ENCODE measurements at regions not wholly inside any gene's neighbourhood (a gene's known extent, or its start where the extent isn't known, plus 50 kb on each side); places are given as distances from the start of the nearest gene placed in this dataset.

DNA sequence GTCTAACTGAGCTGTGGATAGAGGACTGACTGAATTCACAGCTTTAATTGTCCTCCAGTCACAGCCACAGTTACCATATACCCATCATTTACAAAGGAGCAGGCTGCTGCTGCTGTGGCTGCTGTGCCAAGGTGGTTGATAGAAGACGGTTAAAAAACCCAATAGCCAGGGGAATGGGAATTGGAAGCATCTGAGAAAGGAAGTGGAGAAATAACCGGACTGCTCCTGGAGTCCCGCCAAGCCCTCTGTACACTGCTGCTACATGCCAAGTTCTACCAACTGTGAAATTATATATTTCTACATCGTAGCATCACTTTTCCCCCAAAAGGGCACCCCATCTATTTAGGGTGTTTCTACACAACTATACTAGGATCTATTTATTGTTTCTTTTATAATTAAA is 279.7 kb upstream of the ARX start:
- no peaks in the 10 kb centered on the region for H3K4me1 ChIP-seq (ENCODE audit: insufficient read depth, low read length)
- H3K9me3 ChIP-seq (ENCODE audit: low read depth, low read length), result no peaks in the 10 kb centered on the region
- H3K79me2 ChIP-seq (ENCODE audit: insufficient read depth, low read length), result no peaks in the 10 kb centered on the region
- H3K4me2 ChIP-seq (ENCODE audit: insufficient read depth, low read length), result no peak overlapping the region
- DNase-seq (ENCODE audit: insufficient read length, low spot score, missing footprints), result no peak
- H2AFZ ChIP-seq (ENCODE audit: low read length), result no peak overlapping the region
- no peak for TF ChIP-seq CTCF (IDR thresholded peaks at IDR 0.05; ENCODE audit: extremely low read depth, low read depth, low read length)
- H4K20me1 ChIP-seq (ENCODE audit: insufficient read depth, low read length), result no peaks in the 10 kb centered on the region
- no peaks in the 10 kb centered on the region for H3K36me3 ChIP-seq (ENCODE audit: insufficient read depth, low read length)
- H3K4me3 ChIP-seq (ENCODE audit: insufficient read depth, low read length), result no peak overlapping the region
- H3K27me3 ChIP-seq (ENCODE audit: insufficient read depth, low read length), result no peaks in the 10 kb centered on the region
- H3K27ac ChIP-seq (ENCODE audit: low read depth, low read length), result no peak overlapping the region

DNA sequence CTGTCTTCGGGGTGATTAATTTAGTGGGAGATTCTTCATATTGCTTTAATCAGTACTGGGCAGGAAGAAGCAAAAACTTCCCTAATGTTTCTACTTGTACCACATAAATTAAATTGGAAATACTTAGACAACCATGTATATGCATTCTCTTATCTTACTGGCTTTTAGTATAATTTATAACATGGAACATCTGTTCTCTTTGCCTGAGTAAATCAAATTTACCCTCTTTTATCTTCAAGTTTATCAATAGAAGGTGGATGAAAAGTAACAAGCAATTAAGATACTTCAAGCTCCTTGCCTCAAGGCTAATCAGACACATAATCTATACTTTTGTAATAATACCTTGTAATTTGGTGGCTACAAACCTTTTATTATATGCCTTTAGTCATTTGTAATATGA is 274.4 kb upstream of the ARX start:
- Histone ChIP-seq H3K4me2 (ENCODE audit: insufficient read depth, low read length) (no peak overlapping the region), H3K79me2 (ENCODE audit: insufficient read depth, low read length) (no peaks in the 10 kb centered on the region), H2AFZ (ENCODE audit: low read length) (no peak overlapping the region), H3K4me3 (ENCODE audit: insufficient read depth, low read length) (no peak overlapping the region), H3K27ac (ENCODE audit: low read depth, low read length) (no peak overlapping the region), H3K36me3 (ENCODE audit: insufficient read depth, low read length) (no peaks in the 10 kb centered on the region), H3K9me3 (ENCODE audit: low read depth, low read length) (peaks cover 3% of the 10 kb centered on the region), H3K4me1 (ENCODE audit: insufficient read depth, low read length) (no peaks in the 10 kb centered on the region), H4K20me1 (ENCODE audit: insufficient read depth, low read length) (no peaks in the 10 kb centered on the region), H3K27me3 (ENCODE audit: insufficient read depth, low read length) (no peaks in the 10 kb centered on the region)
- DNase-seq (ENCODE audit: insufficient read length, low spot score, missing footprints), result no peak
- no peak for TF ChIP-seq CTCF (IDR thresholded peaks at IDR 0.05; ENCODE audit: extremely low read depth, low read depth, low read length)

GRCh38 chrX:25288676-25289075 is 272.9 kb upstream of the ARX start:
- TF ChIP-seq CTCF (IDR thresholded peaks at IDR 0.05; ENCODE audit: extremely low read depth, low read depth, low read length), result no peak
- Histone ChIP-seq H4K20me1 (ENCODE audit: insufficient read depth, low read length) (no peaks in the 10 kb centered on the region), H3K4me2 (ENCODE audit: insufficient read depth, low read length) (no peak overlapping the region), H3K27ac (ENCODE audit: low read depth, low read length) (no peak overlapping the region), H3K27me3 (ENCODE audit: insufficient read depth, low read length) (no peaks in the 10 kb centered on the region), H3K4me1 (ENCODE audit: insufficient read depth, low read length) (no peaks in the 10 kb centered on the region), H3K36me3 (ENCODE audit: insufficient read depth, low read length) (no peaks in the 10 kb centered on the region), H3K79me2 (ENCODE audit: insufficient read depth, low read length) (no peaks in the 10 kb centered on the region), H3K4me3 (ENCODE audit: insufficient read depth, low read length) (no peak overlapping the region), H2AFZ (ENCODE audit: low read length) (no peak overlapping the region), H3K9me3 (ENCODE audit: low read depth, low read length) (peaks cover 3% of the 10 kb centered on the region)
- DNase-seq (ENCODE audit: insufficient read length, low spot score, missing footprints), result no peak

DNA sequence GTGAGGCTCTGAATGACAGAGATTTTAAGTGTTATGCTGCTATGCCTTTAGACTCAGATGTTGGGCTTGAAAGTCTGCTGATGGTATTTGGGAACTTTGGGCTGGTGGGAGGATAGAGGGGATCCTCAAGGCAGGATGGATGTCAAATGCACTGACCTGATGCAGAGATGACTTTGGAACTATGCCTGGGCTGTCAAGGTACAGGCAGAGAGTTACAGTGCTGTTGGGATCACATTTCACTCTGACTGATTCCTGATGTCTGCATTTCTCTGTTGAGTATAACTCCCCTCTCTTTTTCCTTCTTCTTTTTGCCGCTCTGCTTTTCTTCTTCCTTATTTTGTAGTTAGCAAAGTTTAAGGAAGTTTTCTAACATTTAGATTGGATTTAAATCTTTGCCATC is 271.8 kb upstream of the ARX start:
- Histone ChIP-seq H2AFZ (ENCODE audit: low read length) (no peak overlapping the region), H3K27ac (ENCODE audit: low read depth, low read length) (no peak overlapping the region), H3K4me3 (ENCODE audit: insufficient read depth, low read length) (no peak overlapping the region), H3K27me3 (ENCODE audit: insufficient read depth, low read length) (no peaks in the 10 kb centered on the region), H3K79me2 (ENCODE audit: insufficient read depth, low read length) (no peaks in the 10 kb centered on the region), H3K4me2 (ENCODE audit: insufficient read depth, low read length) (no peak overlapping the region), H3K4me1 (ENCODE audit: insufficient read depth, low read length) (no peaks in the 10 kb centered on the region), H3K9me3 (ENCODE audit: low read depth, low read length) (peaks cover 3% of the 10 kb centered on the region), H3K36me3 (ENCODE audit: insufficient read depth, low read length) (no peaks in the 10 kb centered on the region), H4K20me1 (ENCODE audit: insufficient read depth, low read length) (no peaks in the 10 kb centered on the region)
- DNase-seq (ENCODE audit: insufficient read length, low spot score, missing footprints), result no peak
- TF ChIP-seq CTCF (IDR thresholded peaks at IDR 0.05; ENCODE audit: extremely low read depth, low read depth, low read length), result no peak

All from osteoblast (primary cell).